ENCODE measurements at regions not wholly inside any gene's neighbourhood (a gene's known extent, or its start where the extent isn't known, plus 50 kb on each side); places are given as distances from the start of the nearest gene placed in this dataset.

DNA sequence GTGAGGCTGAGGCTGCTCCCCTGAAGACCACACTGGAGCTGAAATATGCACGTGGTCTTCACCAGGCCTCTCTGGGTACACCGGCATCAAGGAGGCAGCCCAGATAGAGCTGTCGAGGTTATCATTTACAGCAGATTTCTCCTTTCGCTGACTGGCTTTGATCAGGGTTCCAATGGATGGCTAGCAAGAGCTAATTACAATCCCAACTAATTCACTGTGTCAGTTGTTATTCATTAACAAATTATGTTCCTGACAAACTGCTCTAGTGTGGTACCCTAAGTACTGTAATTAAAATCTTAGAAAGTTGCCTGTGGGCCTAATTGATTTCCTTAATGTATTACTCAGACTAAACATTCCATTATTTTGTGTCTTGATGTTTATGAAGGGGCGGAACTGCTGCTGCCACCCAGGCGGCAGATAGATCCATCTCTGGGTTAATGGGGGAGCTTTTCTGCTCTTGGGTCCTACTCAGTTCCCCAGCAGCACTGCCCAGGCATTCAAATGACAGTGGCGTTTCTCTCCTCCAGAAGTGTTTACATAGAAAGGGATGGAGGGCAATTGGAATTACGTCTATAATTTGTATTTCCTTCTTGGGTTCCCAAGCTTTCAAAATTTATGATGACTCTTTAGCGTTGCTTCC is 71.7 kb upstream of the RAD23B start:
- no peak for DNase-seq (ENCODE audit: low read depth)

DNA sequence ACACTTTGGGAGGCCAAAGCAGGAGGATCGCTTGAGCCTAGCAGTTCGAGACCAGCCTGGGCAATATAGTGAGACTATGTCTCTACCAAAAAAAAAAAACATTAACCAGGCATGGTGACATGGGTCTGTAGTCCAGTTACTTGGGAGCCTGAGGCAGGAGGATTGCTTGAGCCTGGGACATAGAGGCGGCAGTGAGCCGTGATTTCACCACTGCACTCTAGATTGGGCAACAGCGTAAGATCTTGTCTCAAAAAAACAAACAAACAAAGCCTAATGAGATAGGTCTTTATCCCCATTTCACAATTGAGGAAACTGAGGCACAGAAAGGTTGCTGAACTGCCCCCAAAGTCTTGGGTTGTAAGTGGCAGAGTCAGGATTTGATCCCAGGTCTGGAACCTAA is 70.5 kb upstream of the RAD23B start:
- no peak for DNase-seq (ENCODE audit: low read depth)

DNA sequence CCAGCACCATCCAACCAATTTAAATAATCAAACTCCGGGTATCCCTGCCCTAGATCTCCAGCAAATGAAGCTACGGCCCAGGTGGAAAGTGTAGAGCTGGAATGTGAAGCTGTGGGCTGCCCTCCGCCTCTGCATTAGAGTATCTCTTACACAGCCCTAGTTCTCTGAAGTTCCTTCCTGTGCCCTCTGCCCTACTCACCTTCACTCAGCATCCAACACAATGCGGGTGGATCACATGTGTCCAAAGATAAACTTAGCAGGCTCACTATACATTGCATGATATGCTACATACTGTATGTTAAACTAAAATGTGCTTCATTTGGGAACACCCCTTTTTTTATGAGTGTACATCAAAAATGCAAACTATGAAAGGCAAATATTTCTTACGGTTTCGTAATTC is 70.0 kb upstream of the RAD23B start:
- DNase-seq (ENCODE audit: low read depth) = no peak

DNA sequence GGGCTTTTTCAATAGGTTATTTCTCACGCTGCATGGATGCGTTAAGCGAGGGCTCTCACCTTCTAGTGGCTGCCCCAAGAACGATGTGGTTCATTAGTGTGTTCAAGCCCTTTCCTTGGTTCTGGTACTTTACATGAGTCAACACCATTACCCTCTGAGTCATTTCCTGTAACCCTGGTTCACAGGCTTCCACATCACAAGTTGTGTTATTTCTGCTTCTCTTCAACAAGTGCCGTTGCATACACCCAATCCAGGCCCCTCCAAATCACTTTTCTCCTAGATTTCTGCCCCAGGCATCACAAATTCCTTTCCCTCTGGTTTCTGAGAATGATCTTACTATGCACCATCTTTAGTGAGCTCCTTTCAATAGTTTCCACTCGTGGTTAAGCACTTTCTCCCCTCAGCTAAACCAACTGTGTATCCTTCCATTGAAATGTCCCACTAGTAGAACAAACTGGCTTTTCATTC is 69.5 kb upstream of the RAD23B start:
- DNase-seq (ENCODE audit: low read depth) = no peak

DNA sequence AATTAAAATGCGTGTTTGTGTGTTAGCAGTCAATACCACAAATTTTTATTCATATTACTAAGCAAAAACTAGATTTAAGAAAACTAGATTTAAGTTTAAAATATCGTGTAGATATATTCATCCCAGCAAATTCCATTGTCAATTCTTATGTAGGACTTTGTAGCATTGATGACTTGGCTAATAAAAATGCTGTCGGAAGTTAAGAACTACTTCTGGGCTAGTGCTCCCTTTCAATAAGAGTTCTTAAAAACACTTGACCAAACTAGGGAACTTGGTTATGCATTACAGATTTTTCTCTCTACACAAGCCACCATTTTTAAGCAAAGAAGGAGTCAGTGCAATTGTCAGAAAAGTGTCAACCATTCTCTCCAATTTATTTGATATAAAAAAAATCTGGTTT is 68.7 kb upstream of the RAD23B start:
- DNase-seq (ENCODE audit: low read depth) = no peak

- DNase-seq (ENCODE audit: low read depth) = no peak
Observed at GRCh38 chr9:107214915-107215314, 68.2 kb upstream of the RAD23B start.

- DNase-seq (ENCODE audit: low read depth) = no peak
Observed at GRCh38 chr9:107215381-107215780, 67.7 kb upstream of the RAD23B start.

DNA sequence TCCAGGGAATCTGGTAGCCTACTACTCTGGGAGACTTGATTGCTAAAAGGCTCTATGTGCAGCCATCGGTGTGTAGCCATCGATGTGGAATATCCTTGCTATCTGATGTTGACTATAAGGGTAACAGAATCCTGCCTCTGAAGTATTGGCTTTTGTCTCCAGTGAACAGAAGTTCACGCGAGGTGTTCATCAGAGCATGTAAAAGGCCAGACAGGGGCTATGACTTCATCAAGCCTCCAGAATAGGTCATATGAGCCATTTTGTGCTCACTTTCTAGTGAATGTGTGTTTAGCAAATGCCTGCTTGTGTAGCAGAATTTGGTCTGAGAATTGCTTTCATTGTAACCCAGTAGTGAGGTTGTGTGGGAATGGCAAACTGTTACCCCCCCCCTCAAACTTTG is 66.8 kb upstream of the RAD23B start:
- no peak for DNase-seq (ENCODE audit: low read depth)

- no peak for DNase-seq (ENCODE audit: low read depth)
Observed at GRCh38 chr9:107218829-107219485, 64.1 kb upstream of the RAD23B start.

DNA sequence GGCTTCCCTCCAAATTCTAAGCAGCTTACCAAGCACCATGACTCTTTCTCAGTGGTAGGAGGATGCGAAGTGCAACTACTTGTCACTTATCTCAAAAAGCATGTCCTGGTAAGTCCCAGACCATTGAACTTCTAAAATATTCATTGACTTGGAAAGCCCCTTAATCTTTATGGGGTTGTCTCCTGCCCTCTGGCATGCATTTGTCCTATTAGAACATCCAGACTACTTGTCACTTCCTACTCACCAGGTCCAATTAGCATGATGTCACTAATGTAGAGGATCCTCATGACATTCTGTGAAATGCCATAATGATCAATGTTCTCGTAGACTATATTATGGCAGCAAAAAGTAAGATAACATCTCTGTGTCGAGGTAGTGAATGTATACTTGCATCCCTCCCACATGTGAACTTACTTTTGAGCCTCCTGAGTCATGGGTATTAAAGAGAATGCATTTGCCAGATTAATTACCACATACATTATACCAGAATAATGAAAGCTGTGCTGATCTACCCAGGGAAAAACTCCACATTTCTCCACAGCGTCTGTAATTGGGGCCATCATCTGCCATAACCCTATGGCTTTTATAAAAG is 63.5 kb upstream of the RAD23B start:
- no peak for DNase-seq (ENCODE audit: low read depth)

DNA sequence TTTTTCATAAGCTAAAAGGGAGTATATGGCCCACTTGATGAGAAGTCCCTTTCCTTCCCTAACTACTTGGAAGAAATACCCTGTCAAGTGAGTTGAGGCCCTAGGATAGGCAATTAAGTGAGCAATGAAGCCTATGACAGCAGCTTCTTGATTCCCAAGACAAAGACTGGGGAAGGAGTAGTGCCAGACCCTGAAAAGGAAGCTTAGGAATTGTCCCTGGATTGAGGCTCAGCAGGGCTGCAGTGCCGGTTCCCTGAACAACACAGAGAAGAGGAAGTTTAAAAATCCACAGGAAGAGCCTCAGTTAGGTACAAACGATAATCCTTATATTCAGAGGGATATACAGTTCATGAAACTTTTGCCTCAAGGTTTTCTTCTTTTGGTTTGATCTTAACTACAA is 61.8 kb upstream of the RAD23B start:
- no peak for DNase-seq (ENCODE audit: low read depth)

DNA sequence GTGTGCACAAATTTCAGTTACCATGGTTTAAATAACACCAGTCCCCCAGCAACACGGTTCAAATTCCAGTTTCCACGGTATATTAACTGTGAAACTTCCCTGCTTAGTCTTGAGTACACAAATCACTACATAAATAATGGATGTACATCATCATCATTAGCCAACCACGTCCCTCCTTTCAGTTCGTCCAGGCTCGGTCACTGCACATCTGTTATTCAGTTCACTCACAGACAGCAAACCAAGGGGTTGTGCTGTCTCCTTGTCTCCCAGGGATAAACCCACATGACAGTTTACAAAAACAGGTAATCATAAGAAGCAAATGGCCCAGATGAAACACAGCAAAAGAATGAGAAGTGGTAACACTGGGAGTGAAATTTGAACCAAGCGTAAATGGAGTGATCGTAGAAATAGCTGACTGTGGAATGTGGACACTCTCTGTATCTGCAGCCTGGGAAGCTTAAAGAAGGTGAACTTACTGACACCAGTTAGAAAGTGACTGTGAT is 61.0 kb upstream of the RAD23B start:
- no peak for DNase-seq (ENCODE audit: low read depth)

DNA sequence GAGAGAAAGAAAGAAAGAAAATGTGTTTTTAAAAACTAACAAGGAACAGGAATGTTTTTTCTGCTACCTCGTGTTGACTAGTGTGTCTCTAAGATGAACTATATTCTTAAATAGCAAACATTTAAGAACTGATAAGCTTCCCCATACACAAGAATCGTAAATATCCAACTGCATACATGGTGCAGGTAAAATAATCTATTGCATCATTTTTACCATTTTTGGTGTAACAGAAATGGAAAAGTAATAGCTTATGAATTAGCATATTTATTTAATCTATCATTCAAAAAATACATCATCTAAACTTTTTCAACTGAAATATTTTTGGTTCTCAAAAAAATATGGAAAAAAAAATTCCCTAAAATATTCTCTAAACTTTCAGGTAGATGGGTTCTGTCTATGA is 59.7 kb upstream of the RAD23B start:
- no peak for DNase-seq (ENCODE audit: low read depth)

DNA sequence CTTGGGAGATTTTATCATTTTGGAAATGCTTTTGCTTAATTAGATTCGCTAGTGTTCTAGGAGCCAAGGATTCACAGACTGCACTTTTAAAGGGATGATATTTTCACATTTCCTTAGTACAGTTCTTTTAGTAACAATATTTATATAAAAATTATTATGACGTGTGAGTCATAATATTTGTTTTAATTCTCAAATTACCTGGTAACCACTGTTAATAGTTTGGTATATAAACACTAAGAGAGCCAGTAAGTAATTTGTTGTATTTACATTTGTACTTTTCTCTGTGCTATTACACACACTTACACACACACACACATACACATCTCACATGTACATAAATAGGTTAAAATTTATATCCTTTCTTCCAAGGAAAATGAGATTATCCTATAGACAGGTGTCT is 58.8 kb upstream of the RAD23B start:
- DNase-seq (ENCODE audit: low read depth) = no peak

- DNase-seq (ENCODE audit: low read depth) = no peak
Observed at GRCh38 chr9:107226421-107226820, 56.7 kb upstream of the RAD23B start.

DNA sequence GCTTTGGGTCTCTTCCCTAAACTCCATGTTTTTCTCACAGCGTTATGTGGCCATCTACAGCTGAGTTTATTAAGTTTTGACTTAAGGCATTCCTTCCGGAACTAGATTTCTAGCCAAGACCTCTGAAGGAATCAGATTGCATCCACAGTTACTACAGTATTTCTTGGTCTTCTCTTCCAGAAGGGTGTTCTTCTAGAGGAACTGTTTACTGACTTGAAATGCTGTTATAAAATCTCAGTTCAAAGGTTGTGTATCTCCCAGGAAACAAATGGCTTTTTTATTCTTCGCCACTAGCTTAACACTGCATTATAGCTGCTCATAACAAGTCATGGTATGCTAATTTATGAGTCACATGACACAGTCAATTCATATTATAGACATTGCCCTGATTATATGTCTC is 55.3 kb upstream of the RAD23B start:
- no peak for DNase-seq (ENCODE audit: low read depth)

- no peak for DNase-seq (ENCODE audit: low read depth)
Observed at GRCh38 chr9:107228496-107229039, 54.5 kb upstream of the RAD23B start.

- no peak for DNase-seq (ENCODE audit: low read depth)
Observed at GRCh38 chr9:107229241-107229741, 53.8 kb upstream of the RAD23B start.

Data from stimulated activated CD8-positive, alpha-beta memory T cell treated with anti-CD3 and anti-CD28 coated beads, Interleukin-7, amount 100 ng/mL, for 24 hours (primary cell).